Lower lobe of right lung (tissue), 2 donors: ENCODE measurements at regions not wholly inside any gene's neighbourhood (a gene's known extent, or its start where the extent isn't known, plus 50 kb on each side); places are given as distances from the start of the nearest gene placed in this dataset.
A peak's percentile ranks its signal among the peaks of the same experiment; 100 is the strongest.
"Not testable (repeated sequence)": the region's sequence is repeated elsewhere in the genome, so short reads cannot be mapped to it uniquely, and the experiment has no call there.

ENCODE experiments used
- ATAC-seq, 2 donors: fragments of 200-7000 bp; cut with Tn5 transposase; one replicate each; pipeline ENCODE4 v1.9.1; 2020 to 2022; ENCODE audit warnings: mild to moderate bottlenecking in 2 of 2, moderate library complexity in 2 of 2
- DNase-seq: peaks from one replicate; pipeline ENCODE4 v3.0.0-alpha.2; 2020
- H3K27ac ChIP-seq: fragments of 200-600 bp; one replicate; pipeline ENCODE4 v1.8.0; 2022
- H3K27me3 ChIP-seq: fragments of 200-600 bp; one replicate; pipeline ENCODE4 v1.8.0; 2022; ENCODE audit warnings: low read depth
- H3K36me3 ChIP-seq: fragments of 200-600 bp; one replicate; pipeline ENCODE4 v1.8.0; 2022; ENCODE audit warnings: mild to moderate bottlenecking
- H3K4me1 ChIP-seq: fragments of 200-600 bp; one replicate; pipeline ENCODE4 v1.8.0; 2022
- H3K4me3 ChIP-seq: fragments of 200-600 bp; one replicate; pipeline ENCODE4 v1.8.0; 2022; ENCODE audit warnings: mild to moderate bottlenecking
- H3K9me3 ChIP-seq: fragments of 200-600 bp; one replicate; pipeline ENCODE4 v1.8.0; 2022
- CTCF ChIP-seq: fragments of 200-600 bp; IDR thresholded peaks from one replicate; pipeline ENCODE4 v1.8.0; 2022; ENCODE audit warnings: antibody characterized with exemption, mild to moderate bottlenecking
- intact Hi-C: fragments of 100-400 bp; cut with DNase I; formaldehyde crosslinking; loops from one replicate; pipeline ENCODE4 v1.11.0; 2022
- donor health status: DM: no; HTN: yes; CAD: no; lungs with severe emphysema.

- H3K9me3 ChIP-seq, result no peaks in the 10 kb centered on the region
- H3K36me3 ChIP-seq, result no peaks in the 10 kb centered on the region
- H3K4me1 ChIP-seq, result peaks cover 7% of the 10 kb centered on the region
- ATAC-seq (peak; percentile 57 to 71), DNase-seq (peak; percentile 67)
- intact Hi-C loops, result no loop called here
- TF ChIP-seq CTCF, result no peak
- peaks cover 16% of the 10 kb centered on the region for H3K27me3 ChIP-seq
- H3K4me3 ChIP-seq, result no peak overlapping the region
- no peak overlapping the region for H3K27ac ChIP-seq
Observed at GRCh38 chr1:121516234-121516967, 331.6 kb downstream of the SRGAP2C start.

- no peak for TF ChIP-seq CTCF
- Histone ChIP-seq H3K4me1 (peaks cover 7% of the 10 kb centered on the region), H3K27me3 (peaks cover 16% of the 10 kb centered on the region), H3K27ac (no peak overlapping the region), H3K36me3 (no peaks in the 10 kb centered on the region), H3K4me3 (no peak overlapping the region), H3K9me3 (no peaks in the 10 kb centered on the region)
- DNase-seq (no peak), ATAC-seq (no peak)
- intact Hi-C loops, result no loop called here
Observed at GRCh38 chr1:121517586-121518230, 332.9 kb downstream of the SRGAP2C start.

- no peak for TF ChIP-seq CTCF
- H3K27ac ChIP-seq, result no peak overlapping the region
- no peaks in the 10 kb centered on the region for H3K36me3 ChIP-seq
- H3K27me3 ChIP-seq, result peaks cover 16% of the 10 kb centered on the region
- H3K4me1 ChIP-seq, result peaks cover 7% of the 10 kb centered on the region
- ATAC-seq (no peak), DNase-seq (no peak)
- peak overlapping the region; percentile 53 for H3K4me3 ChIP-seq
- intact Hi-C loops, result no loop called here
- H3K9me3 ChIP-seq, result no peaks in the 10 kb centered on the region
Observed at GRCh38 chr1:121518726-121519041, 333.9 kb downstream of the SRGAP2C start.

- H3K27ac ChIP-seq, result peak overlapping the region; percentile 55
- intact Hi-C loops, result no loop called here
- peaks cover 7% of the 10 kb centered on the region for H3K4me1 ChIP-seq
- DNase-seq (peak; percentile 68), ATAC-seq (peak; percentile 85)
- peaks cover 16% of the 10 kb centered on the region for H3K27me3 ChIP-seq
- no peaks in the 10 kb centered on the region for H3K9me3 ChIP-seq
- H3K36me3 ChIP-seq, result no peaks in the 10 kb centered on the region
- H3K4me3 ChIP-seq, result peak overlapping the region; percentile 53
- TF ChIP-seq CTCF, result no peak
Observed at GRCh38 chr1:121519042-121519755, 334.4 kb downstream of the SRGAP2C start.

GRCh38 chr1:121519756-121520286 lies 335.0 kb downstream of the SRGAP2C start:
- H3K4me1 ChIP-seq, H3K36me3 ChIP-seq, H3K9me3 ChIP-seq, intact Hi-C loops, DNase-seq, ATAC-seq: not testable (repeated sequence)
- H3K27me3 ChIP-seq, result peaks cover 16% of the 10 kb centered on the region
- H3K27ac ChIP-seq, result peak overlapping the region; percentile 55
- peak overlapping the region; percentile 53 for H3K4me3 ChIP-seq
